GM21447 (cell line): ENCODE measurements at regions not wholly inside any gene's neighbourhood (a gene's known extent, or its start where the extent isn't known, plus 50 kb on each side); places are given as distances from the start of the nearest gene placed in this dataset.

Source experiments
- ATAC-seq: cut with Tn5 transposase; IDR thresholded peaks from one replicate; pipeline ENCODE4 v1.9.1; 2021; ENCODE audit not compliant: unreplicated experiment

GRCh38 chr11:23233075-23233474 lies 372.8 kb upstream of the CCDC179 start:
- ATAC-seq = no peak

- ATAC-seq = no peak
These were observed 376.7 kb upstream of the CCDC179 start for GRCh38 chr11:23236826-23237555.

- ATAC-seq = no peak
These were observed 392.2 kb upstream of the CCDC179 start for GRCh38 chr11:23252426-23252825.

GRCh38 chr11:23257088-23257487 lies 396.8 kb upstream of the CCDC179 start:
- no peak for ATAC-seq

- ATAC-seq = no peak
These were observed 397.3 kb upstream of the CCDC179 start for GRCh38 chr11:23257556-23257955.

GRCh38 chr11:23263466-23263865 lies 403.2 kb upstream of the CCDC179 start:
- ATAC-seq = no peak

GRCh38 chr11:23272095-23272494 lies 411.8 kb upstream of the CCDC179 start:
- no peak for ATAC-seq

GRCh38 chr11:23278121-23278520 lies 417.8 kb upstream of the CCDC179 start:
- ATAC-seq = no peak

GRCh38 chr11:23280088-23280487 lies 419.8 kb upstream of the CCDC179 start:
- no peak for ATAC-seq

- no peak for ATAC-seq
These were observed 423.4 kb upstream of the CCDC179 start for GRCh38 chr11:23283666-23284065.

- no peak for ATAC-seq
These were observed 424.4 kb upstream of the CCDC179 start for GRCh38 chr11:23284631-23285030.

GRCh38 chr11:23288003-23288783 lies 427.9 kb upstream of the CCDC179 start:
- no peak for ATAC-seq

- no peak for ATAC-seq
These were observed 435.0 kb upstream of the CCDC179 start for GRCh38 chr11:23295241-23295640.

GRCh38 chr11:23308041-23308440 lies 447.8 kb upstream of the CCDC179 start:
- ATAC-seq = no peak

- no peak for ATAC-seq
These were observed 450.0 kb upstream of the CCDC179 start for GRCh38 chr11:23310276-23310675.

- ATAC-seq = no peak
These were observed 452.0 kb upstream of the CCDC179 start for GRCh38 chr11:23311986-23312940.

- no peak for ATAC-seq
These were observed 452.7 kb upstream of the CCDC179 start for GRCh38 chr11:23313001-23313400.

- no peak for ATAC-seq
These were observed 453.9 kb upstream of the CCDC179 start for GRCh38 chr11:23314162-23314561.

- ATAC-seq = no peak
These were observed 455.0 kb upstream of the CCDC179 start for GRCh38 chr11:23315286-23315685.

- ATAC-seq = no peak
These were observed 457.5 kb upstream of the CCDC179 start for GRCh38 chr11:23317816-23318215.

- no peak for ATAC-seq
These were observed 458.4 kb upstream of the CCDC179 start for GRCh38 chr11:23318670-23319069.
